ENCODE measurements at regions not wholly inside any gene's neighbourhood (a gene's known extent, or its start where the extent isn't known, plus 50 kb on each side); places are given as distances from the start of the nearest gene placed in this dataset.

DNA sequence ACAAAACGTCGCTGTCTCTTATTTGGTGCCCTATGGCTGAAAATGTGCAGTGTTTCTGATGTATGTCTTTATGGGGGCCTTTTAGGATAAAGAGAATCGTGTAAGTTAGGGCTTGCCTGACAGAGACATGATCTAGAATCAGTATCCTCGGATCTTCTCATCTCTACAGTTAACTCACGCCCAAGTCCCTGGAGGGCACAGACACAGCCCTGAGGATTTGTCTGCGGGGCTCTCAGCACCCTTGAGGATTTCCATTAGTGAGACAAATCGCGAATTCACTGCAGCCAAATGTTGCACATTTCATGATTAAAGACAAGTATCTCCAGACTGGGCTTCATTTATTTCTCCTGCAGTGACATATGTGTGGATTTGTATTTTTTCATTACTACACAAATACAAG is 552.7 kb downstream of the C6orf118 start:
- TF ChIP-seq, protein P1, sequence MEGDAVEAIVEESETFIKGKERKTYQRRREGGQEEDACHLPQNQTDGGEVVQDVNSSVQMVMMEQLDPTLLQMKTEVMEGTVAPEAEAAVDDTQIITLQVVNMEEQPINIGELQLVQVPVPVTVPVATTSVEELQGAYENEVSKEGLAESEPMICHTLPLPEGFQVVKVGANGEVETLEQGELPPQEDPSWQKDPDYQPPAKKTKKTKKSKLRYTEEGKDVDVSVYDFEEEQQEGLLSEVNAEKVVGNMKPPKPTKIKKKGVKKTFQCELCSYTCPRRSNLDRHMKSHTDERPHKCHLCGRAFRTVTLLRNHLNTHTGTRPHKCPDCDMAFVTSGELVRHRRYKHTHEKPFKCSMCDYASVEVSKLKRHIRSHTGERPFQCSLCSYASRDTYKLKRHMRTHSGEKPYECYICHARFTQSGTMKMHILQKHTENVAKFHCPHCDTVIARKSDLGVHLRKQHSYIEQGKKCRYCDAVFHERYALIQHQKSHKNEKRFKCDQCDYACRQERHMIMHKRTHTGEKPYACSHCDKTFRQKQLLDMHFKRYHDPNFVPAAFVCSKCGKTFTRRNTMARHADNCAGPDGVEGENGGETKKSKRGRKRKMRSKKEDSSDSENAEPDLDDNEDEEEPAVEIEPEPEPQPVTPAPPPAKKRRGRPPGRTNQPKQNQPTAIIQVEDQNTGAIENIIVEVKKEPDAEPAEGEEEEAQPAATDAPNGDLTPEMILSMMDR (IDR thresholded peaks at IDR 0.05), result no peak
- no peak for TF ChIP-seq POLR2A (IDR thresholded peaks at IDR 0.05)
